ENCODE measurements at regions not wholly inside any gene's neighbourhood (a gene's known extent, or its start where the extent isn't known, plus 50 kb on each side); places are given as distances from the start of the nearest gene placed in this dataset.

DNA sequence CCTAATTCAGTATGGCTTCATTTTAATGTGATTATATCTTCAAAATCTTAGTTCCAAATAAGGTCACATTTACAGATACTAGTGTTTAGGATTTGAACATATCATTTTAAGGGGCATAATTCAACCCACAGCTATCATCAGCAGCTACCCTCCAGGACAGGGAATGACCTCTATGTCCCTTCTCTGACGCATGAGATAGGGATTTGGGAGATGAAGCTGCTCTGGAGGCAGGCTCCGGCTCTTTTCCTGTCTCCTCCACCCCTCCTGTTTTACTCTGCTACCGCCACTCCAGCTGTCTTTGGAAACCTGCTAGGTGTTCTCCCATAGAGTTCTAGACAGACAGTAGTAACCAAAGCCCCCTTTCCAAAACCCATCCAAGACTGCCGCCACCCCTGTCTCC lies 119.2 kb downstream of the CARTPT start:
- TF ChIP-seq POLR2AphosphoS5 (IDR thresholded peaks at IDR 0.05), result no peak
- no peak for TF ChIP-seq POLR2A (IDR thresholded peaks at IDR 0.05; ENCODE audit: low read depth)
- no peak for TF ChIP-seq CTCF (IDR thresholded peaks at IDR 0.05)

All from esophagus muscularis mucosa (tissue), 3 donors.